Right atrium auricular region (tissue), 2 donors: ENCODE measurements at regions not wholly inside any gene's neighbourhood (a gene's known extent, or its start where the extent isn't known, plus 50 kb on each side); places are given as distances from the start of the nearest gene placed in this dataset.
A peak's percentile ranks its signal among the peaks of the same experiment; 100 is the strongest.

ENCODE experiments used
- DNase-seq: peaks from one replicate; pipeline ENCODE4 v3.0.0-alpha.2; 2019; ENCODE audit warnings: low spot score
- H3K27ac ChIP-seq, 2 donors: fragments of 200-600 bp; sonication (generic); 1 replicate in 1 of 2; 2 replicates in 1 of 2; pipeline ENCODE4 v1.5.1; 2016 to 2019
- H3K27me3 ChIP-seq, 2 donors: fragments of 200-600 bp; sonication (generic); one replicate each; pipeline versions ENCODE4 v1.5.1 to v1.6.0; 2017 to 2019
- H3K36me3 ChIP-seq: fragments of 200-600 bp; sonication (generic); one replicate; pipeline ENCODE4 v1.5.1; 2016
- H3K4me1 ChIP-seq, 2 donors: fragments of 200-600 bp; sonication (generic); one replicate each; pipeline versions ENCODE4 v1.5.1 to v1.6.0; 2017 to 2019
- H3K4me3 ChIP-seq, 2 donors: fragments of 200-600 bp; sonication (generic); 1 replicate in 1 of 2; 2 replicates in 1 of 2; pipeline ENCODE4 v1.5.1; 2017 to 2019; ENCODE audit warnings: mild to moderate bottlenecking in 1 of 2, moderate library complexity in 1 of 2
- H3K9me3 ChIP-seq, 2 donors: fragments of 200-600 bp; sonication (generic); one replicate each; pipeline ENCODE4 v1.5.1; 2019
- TF ChIP-seq, protein P1 (sequence below), 2 donors: fragments of 200-600 bp; sonication (generic); IDR thresholded peaks; one replicate each; pipeline ENCODE4 v1.5.1; 2019; ENCODE audit warnings: antibody characterized with exemption in 2 of 2

GRCh38 chr4:159446266-159446976 is 343.5 kb downstream of the RAPGEF2 start:
- H3K27ac ChIP-seq = peak overlapping the region in 1 of 2 donors; percentile 33
- no peak for DNase-seq
- TF ChIP-seq, protein P1, sequence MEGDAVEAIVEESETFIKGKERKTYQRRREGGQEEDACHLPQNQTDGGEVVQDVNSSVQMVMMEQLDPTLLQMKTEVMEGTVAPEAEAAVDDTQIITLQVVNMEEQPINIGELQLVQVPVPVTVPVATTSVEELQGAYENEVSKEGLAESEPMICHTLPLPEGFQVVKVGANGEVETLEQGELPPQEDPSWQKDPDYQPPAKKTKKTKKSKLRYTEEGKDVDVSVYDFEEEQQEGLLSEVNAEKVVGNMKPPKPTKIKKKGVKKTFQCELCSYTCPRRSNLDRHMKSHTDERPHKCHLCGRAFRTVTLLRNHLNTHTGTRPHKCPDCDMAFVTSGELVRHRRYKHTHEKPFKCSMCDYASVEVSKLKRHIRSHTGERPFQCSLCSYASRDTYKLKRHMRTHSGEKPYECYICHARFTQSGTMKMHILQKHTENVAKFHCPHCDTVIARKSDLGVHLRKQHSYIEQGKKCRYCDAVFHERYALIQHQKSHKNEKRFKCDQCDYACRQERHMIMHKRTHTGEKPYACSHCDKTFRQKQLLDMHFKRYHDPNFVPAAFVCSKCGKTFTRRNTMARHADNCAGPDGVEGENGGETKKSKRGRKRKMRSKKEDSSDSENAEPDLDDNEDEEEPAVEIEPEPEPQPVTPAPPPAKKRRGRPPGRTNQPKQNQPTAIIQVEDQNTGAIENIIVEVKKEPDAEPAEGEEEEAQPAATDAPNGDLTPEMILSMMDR (IDR thresholded peaks at IDR 0.05) = peak; percentile 69 to 95

DNA sequence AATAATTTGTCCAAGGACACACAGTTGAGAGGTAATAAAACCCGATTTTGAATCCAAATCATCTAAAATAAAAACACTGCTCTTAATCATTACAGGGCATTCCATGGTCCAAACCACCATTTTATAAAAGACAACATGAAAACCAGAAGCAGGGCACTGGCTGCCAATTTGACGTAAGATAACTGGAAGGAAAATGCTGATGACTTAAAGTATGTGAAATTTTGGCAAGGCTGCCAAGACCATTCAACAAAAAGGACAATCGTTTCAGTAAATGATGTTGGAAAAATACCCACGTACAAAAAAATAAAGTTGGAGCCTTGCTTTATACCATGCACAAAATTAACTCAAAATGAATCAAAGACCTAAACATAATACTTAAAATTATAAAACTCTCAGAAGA is 344.4 kb downstream of the RAPGEF2 start:
- Histone ChIP-seq H3K27me3 (no peaks in the 10 kb centered on the region), H3K9me3 (no peaks in the 10 kb centered on the region)
- TF ChIP-seq, protein P1 (IDR thresholded peaks at IDR 0.05) = no peak

More at GRCh38 chr4:159446266-159446976, 343.5 kb downstream of the RAPGEF2 start:
- Histone ChIP-seq H3K27me3 (no peaks in the 10 kb centered on the region), H3K36me3 (no peaks in the 10 kb centered on the region), H3K4me3 (no peak overlapping the region), H3K9me3 (no peaks in the 10 kb centered on the region), H3K4me1 (peaks cover 0 to 11% of the 10 kb centered on the region in 2 donors)

DNA sequence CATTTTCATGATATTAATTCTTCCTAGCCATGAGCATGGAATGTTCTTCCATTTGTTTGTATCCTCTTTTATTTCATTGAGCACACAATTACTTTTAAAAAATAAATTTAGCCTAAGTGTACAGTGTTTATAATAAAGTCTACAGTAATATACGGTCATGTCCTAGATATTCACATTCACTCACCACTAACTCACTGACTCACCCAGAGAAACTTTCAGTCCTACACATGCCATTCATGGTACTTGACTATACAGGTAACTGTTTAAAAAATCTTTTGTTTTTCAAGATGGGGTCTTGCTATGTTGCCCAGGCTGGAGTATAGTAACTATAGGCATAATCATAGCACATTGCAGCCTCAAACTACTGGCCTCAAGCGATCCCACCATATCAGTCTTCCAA is 348.1 kb downstream of the RAPGEF2 start:
- Histone ChIP-seq H3K27ac (no peak overlapping the region), H3K4me3 (no peak overlapping the region), H3K27me3 (no peaks in the 10 kb centered on the region), H3K9me3 (no peaks in the 10 kb centered on the region), H3K36me3 (no peaks in the 10 kb centered on the region), H3K4me1 (peaks cover 0 to 5% of the 10 kb centered on the region in 2 donors)
- TF ChIP-seq, protein P1 (IDR thresholded peaks at IDR 0.05) = no peak
- no peak for DNase-seq

More for the DNA sequence above, 344.4 kb downstream of the RAPGEF2 start:
- no peak for DNase-seq
- no peaks in the 10 kb centered on the region for H3K36me3 ChIP-seq
- H3K4me3 ChIP-seq = no peak overlapping the region
- H3K27ac ChIP-seq = no peak overlapping the region
- peaks cover 0 to 11% of the 10 kb centered on the region in 2 donors for H3K4me1 ChIP-seq

DNA sequence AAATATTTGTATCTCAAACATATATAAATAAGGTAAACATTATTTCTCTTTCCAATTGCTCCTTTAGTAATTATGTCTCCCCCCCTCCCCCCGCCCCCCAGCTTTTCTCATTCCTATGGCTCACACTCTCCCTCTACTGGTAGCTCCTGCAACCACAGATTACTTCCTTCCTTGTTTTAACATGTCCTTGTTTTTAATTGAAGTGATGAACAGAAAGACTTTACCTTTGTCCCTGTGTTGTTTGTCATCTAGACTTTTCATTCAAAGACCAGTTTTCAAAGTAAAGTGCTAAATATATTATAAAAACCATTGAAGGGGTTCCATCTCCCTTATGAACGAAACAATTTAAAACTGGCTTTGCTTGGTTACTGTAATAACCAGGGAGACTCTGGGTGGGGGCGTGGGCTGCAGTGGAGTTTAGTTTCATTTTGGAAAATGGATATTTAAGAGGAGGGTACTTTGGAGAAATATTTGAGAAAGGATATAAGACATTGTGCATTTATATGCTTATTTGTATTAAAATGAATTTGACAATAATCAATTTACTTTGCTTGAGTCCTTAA is 352.9 kb downstream of the RAPGEF2 start:
- Histone ChIP-seq H3K27ac (no peak overlapping the region), H3K4me3 (no peak overlapping the region), H3K4me1 (no peaks in the 10 kb centered on the region), H3K27me3 (no peaks in the 10 kb centered on the region), H3K36me3 (no peaks in the 10 kb centered on the region), H3K9me3 (no peaks in the 10 kb centered on the region)
- no peak for DNase-seq
- TF ChIP-seq, protein P1 (IDR thresholded peaks at IDR 0.05) = peak; percentile 53 to 74

- H3K9me3 ChIP-seq = peaks cover 0 to 16% of the 10 kb centered on the region in 2 donors
- H3K4me1 ChIP-seq = no peaks in the 10 kb centered on the region
- H3K4me3 ChIP-seq = no peak overlapping the region
- no peak for DNase-seq
- H3K27me3 ChIP-seq = no peaks in the 10 kb centered on the region
- TF ChIP-seq, protein P1 (IDR thresholded peaks at IDR 0.05) = no peak
- no peak overlapping the region for H3K27ac ChIP-seq
- H3K36me3 ChIP-seq = no peaks in the 10 kb centered on the region
Measured at GRCh38 chr4:159460371-159460770, 357.5 kb downstream of the RAPGEF2 start.
